ENCODE measurements at regions not wholly inside any gene's neighbourhood (a gene's known extent, or its start where the extent isn't known, plus 50 kb on each side); places are given as distances from the start of the nearest gene placed in this dataset.

GRCh38 chr12:115749071-115749841 is 528.2 kb downstream of the MED13L start:
- H3K27ac ChIP-seq (ENCODE audit: low read depth, low read length): no peak overlapping the region
- no peaks in the 10 kb centered on the region for H3K9me2 ChIP-seq (ENCODE audit: insufficient read depth)
- DNase-seq (ENCODE audit: low read depth, low spot score): no peak
- no peaks in the 10 kb centered on the region for H4K20me1 ChIP-seq (ENCODE audit: insufficient read depth)
- ChIA-PET RAD21 (ENCODE audit: low non-redundant PET in 1 of 2, low total read pairs in 2 of 2, uncharacterized antibody in 2 of 2, unreplicated experiment in 2 of 2) (no interaction called here), CTCF (no interaction called here), POLR2A (no interaction called here)
- TF ChIP-seq SIN3A (IDR thresholded peaks at IDR 0.05; ENCODE audit: low read depth) (no peak), RAD21 (IDR thresholded peaks at IDR 0.05; ENCODE audit: low read depth) (no peak), JUND (IDR thresholded peaks at IDR 0.05) (no peak), YY1 (IDR thresholded peaks at IDR 0.05; ENCODE audit: extremely low read depth, insufficient replicate concordance, low read depth, low read length) (no peak), SP1 (IDR thresholded peaks at IDR 0.05; ENCODE audit: low read depth) (no peak), ZBTB33 (IDR thresholded peaks at IDR 0.05; ENCODE audit: extremely low read depth, insufficient replicate concordance, low read length) (no peak), CBX3 (IDR thresholded peaks at IDR 0.05; ENCODE audit: low read depth) (no peak), TCF7L2 (IDR thresholded peaks at IDR 0.05; ENCODE audit: borderline replicate concordance, extremely low read depth, insufficient read depth, insufficient read length) (no peak), POLR2AphosphoS5 (IDR thresholded peaks at IDR 0.05; ENCODE audit: low read depth, low read length) (no peak), ATF3 (IDR thresholded peaks at IDR 0.05) (no peak), POLR2A (IDR thresholded peaks at IDR 0.05; ENCODE audit: borderline replicate concordance, extremely low read depth, insufficient read depth, insufficient read length) (no peak), ELF1 (IDR thresholded peaks at IDR 0.05; ENCODE audit: borderline replicate concordance, low read depth) (no peak), EGR1 (IDR thresholded peaks at IDR 0.05; ENCODE audit: low read depth) (no peak), ZNF274 (IDR thresholded peaks at IDR 0.05; ENCODE audit: low read depth, low read length) (no peak), CEBPB (IDR thresholded peaks at IDR 0.05; ENCODE audit: low read depth) (no peak), REST (IDR thresholded peaks at IDR 0.05; ENCODE audit: low read depth) (no peak), EZH2phosphoT487 (IDR thresholded peaks at IDR 0.05; ENCODE audit: borderline replicate concordance) (no peak), SRF (IDR thresholded peaks at IDR 0.05; ENCODE audit: low read depth) (no peak)
- H2AFZ ChIP-seq (ENCODE audit: low read depth, low read length, poor library complexity, severe bottlenecking): no peak overlapping the region
- intact Hi-C loops (cut with micrococcal nuclease): no loop called here
- no peaks in the 10 kb centered on the region for H3K4me1 ChIP-seq (ENCODE audit: control insufficient read depth in 1 of 2, insufficient read depth in 2 of 2, low read length in 2 of 2)
- peaks cover 18% of the 10 kb centered on the region; the same call in 1 of the 2 replicates for H3K27me3 ChIP-seq (ENCODE audit: insufficient read depth, low read length)
- no peaks in the 10 kb centered on the region for H3K9me3 ChIP-seq (ENCODE audit: control insufficient read depth in 1 of 2, insufficient read depth in 1 of 2, low read depth in 1 of 2, low read length in 2 of 2)
- H3K36me3 ChIP-seq (ENCODE audit: control insufficient read depth in 1 of 2, insufficient read depth in 2 of 2, low read length in 2 of 2): no peaks in the 10 kb centered on the region
- no peak overlapping the region for H3K4me2 ChIP-seq (ENCODE audit: low read length)
- no peak overlapping the region for H3K9ac ChIP-seq (ENCODE audit: low read length)
- no TSS peak for BruUV-seq (replicated peaks)
- no peaks in the 10 kb centered on the region for H3K79me2 ChIP-seq (ENCODE audit: insufficient read depth, low read length)
- no peak for ATAC-seq
- H3K4me3 ChIP-seq (replicated peaks in 1 of 2; ENCODE audit: low read depth in 1 of 2, low read length in 2 of 2): no peak overlapping the region

Measured in HCT116 (cell line).